GM21737 (cell line): ENCODE measurements at regions not wholly inside any gene's neighbourhood (a gene's known extent, or its start where the extent isn't known, plus 50 kb on each side); places are given as distances from the start of the nearest gene placed in this dataset.
A peak's percentile ranks its signal among the peaks of the same experiment; 100 is the strongest.

Experiments used
- ATAC-seq: cut with Tn5 transposase; IDR thresholded peaks from one replicate; pipeline ENCODE4 v1.9.1; 2021; ENCODE audit warnings: mild to moderate bottlenecking, moderate library complexity; ENCODE audit not compliant: unreplicated experiment

DNA sequence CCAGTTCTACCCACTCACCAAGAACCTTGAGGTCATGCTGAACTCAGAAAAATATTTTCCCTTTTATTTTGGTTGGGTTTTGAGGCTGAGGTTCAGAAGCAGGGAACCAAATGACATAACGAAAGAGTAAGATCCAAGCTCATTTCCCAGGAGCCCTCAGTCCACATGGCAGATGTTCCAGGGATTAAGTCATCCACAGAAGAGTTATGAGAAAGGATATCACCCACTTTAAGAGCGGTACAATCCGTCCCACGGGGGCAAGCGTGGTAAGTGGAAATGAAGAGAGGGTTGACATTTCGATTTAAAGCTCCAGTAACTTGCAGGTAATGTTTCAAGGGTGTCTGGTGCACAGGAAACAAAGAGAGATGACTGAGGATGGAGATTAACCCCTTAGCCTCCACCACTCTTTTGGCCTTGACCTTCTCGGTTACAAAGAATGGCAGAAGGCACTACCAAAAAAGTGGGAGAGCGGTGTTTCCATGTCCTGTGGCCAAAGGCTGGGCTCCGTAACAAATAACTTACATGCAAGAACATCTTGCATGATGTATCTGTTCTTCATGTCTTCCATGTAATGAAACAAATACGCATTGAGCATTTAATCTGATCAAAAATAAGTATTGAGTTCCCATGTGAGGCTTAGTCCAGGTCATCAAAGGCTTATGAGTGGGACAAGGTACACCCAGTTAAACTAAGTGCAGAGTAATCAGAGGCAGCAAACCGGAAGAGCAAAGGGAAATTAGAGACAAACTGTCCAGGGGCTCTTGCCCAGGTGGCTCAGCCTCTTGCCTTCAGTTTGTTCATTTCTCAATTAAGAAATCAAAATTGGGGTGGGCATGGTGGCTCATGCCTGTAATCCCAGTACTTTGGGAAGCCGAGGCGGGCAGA is 241.4 kb downstream of the TOMM20 start:
- ATAC-seq: no peak

DNA sequence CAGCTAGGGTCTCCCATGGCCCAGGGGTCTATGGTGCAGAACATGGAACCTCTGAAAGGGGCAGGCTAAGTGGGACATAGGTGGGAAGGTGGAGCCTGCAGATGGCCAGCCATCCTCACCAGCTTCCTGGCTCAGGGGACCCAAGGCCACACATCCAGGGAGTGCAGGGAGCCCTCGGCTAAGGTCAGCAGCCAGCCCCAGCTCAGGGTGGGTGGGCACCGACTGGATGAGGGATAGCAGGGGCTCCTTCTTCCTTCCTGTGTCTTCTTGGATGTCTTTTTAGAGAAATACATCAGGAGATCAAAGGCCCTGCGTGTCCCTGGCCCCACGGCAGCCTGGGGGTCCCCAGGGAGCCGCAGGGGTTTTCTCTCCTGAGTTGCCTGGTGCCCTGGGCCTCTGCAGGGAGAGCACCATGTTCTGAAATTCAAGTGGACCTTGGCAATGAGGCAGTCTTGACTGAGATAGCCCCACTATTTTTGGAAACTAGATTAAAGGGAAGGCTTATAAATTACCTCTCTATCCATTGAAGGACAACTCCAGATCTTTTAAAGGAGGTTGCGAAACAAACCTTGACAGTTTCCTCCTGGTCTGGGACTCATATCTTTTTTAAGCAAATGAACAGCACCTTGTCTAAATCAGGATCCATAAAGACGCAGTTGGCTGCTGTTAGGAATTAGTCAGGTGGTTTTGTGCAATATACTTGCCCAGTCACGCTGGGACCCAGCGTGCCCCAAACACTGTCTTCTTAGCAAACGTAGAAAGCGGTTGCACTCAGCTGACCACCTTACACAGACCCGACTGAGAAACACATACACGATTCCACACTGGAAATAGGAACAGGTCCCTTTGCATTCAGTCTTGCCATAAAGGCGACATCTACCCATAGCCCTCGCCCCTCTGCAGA is 242.3 kb downstream of the TOMM20 start:
- ATAC-seq: no peak

DNA sequence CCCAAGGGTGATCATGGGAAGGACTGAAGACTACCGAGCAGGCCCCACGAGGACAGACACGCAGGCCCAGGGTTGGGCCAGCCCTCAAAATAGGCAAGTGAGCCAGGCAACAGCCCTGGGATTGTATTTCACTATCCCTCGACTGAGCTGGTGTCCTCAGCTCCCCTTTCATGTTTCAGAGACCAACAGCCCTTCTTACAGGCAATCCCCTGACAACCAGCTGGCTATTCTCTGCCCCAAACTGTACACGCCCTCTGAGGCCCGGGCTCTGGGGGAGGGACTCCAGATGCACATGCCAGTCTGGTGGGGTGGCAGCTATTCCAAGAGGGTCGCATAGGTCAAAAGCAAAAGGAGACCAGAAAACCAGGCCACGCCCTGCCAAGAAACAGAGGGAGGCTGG is 243.0 kb downstream of the TOMM20 start:
- ATAC-seq: no peak

DNA sequence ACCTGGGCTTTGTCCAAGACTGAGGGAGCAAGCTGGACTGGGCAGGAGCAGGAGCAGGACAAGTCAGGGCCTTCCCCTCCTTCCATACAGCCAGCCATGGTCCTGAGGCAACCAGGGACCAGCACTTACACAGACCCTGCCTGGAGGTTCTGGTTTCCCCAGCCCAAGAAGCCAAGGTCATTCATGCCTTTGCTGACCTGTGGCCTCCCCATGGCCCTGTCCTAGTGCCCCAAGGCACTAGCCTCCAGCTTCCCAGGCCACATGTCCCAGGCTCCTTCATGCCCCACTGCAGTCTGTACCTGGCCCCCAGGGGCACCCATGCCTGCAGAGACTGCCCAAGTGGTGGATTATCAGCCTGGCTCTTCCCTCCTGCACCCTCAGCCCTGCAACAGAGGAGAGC is 243.9 kb downstream of the TOMM20 start:
- ATAC-seq: no peak

DNA sequence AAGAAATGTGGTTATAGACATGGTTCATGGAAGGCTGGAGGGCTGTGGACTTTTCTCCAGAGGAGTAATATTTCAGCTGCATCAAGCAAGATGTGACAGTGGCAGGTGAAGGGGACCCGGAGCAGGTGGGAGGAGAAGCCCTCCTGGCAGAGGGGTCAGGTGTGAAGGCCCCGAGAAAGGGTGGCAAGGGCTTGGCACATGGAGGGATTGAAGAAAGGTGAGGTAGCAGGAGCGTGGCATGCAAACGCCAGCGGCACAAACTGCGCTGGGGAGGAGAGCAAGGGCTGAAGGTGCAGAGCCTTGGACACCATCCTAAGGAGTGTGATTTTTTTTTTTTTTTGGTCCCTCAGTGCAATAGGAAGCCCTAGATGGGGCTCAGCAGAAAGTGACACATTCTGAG is 244.6 kb downstream of the TOMM20 start:
- no peak for ATAC-seq

- ATAC-seq: no peak
These were observed 245.7 kb downstream of the TOMM20 start for GRCh38 chr1:234882898-234883297.

DNA sequence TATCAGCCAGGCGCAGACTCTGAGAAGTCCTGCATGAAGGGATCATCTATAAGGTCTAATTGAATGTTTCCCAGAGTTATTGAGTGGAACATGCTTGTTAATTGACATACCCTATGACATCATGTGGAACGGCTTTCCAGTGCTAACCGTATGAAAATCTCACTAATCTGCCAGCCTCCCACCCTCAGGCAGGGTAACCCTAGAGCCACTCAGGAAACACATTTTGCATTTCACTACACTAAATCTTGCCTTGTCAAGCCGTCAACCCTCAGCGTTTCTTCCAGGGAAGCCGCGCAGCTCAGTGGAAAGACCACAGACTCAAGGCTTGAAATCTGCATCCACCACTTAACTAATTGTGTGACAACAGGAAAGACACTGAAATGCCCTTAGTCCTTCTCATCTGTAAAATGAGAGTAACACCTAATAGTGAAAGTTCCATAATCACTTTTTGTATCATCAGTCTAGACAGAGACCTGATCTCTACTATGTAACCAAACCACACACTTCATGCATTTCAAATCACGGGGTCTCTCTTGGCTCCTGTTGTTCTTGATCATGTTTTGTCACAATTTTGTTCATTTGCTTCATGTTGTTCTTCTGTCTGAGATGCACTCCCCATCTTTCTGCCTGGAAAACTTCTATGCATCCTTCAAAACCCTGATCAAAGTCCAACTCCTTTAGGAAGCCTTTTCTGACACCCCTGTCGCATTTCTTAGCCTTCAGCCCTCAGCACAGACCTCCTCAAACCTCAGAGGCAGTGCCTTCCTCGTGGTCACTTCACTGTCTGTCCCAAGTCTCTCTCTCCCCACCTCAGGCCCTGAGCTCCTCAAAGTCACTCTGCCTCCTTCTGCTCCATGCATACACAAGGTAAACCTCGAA is 246.5 kb downstream of the TOMM20 start:
- ATAC-seq: peak; percentile 79

DNA sequence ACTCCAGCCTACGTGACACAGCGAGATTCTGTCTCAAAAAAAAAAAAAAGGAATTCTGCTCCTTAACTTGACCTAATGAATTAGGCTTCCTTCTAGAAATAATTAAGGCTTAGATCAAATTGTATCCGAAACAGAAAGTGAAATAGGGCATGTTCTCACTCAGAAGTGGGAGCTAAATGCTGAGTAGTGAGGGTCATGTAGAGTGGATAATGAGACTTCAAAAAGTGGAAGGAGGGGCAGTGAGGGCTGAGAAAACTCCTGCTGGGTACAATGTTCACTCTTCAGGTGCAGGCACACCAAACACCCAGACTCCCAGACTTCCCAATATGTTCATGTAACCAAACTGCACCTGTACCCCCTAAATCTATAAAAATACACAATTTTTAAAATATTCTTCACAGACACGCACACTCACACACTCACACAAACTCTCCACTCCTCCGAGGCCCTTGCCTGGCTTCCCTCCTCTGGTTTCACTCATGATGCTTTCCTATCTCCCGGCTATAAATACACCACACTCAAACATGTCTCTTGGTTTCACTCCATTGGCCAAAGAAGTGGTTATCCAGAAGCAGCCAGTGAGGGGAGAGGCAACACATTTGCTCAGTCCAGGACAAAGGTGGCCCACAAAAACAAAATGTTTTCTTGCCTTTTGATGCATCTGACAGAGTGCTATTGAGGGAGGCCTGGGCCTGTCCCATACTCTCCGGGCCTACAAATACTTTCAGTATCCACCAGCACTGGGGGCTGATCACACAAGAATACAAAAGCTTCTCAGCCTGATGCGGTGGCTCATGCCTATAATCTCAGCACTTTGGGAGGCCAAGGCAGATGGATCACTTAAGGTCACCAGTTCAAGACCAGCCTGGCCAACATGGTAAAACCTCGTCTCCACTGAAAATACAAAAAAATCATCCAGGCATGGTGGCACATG is 249.2 kb downstream of the TOMM20 start:
- ATAC-seq: no peak

- no peak for ATAC-seq
These were observed 250.3 kb downstream of the TOMM20 start for GRCh38 chr1:234878288-234878687.

- no peak for ATAC-seq
These were observed 250.9 kb downstream of the TOMM20 start for GRCh38 chr1:234877761-234878160.

DNA sequence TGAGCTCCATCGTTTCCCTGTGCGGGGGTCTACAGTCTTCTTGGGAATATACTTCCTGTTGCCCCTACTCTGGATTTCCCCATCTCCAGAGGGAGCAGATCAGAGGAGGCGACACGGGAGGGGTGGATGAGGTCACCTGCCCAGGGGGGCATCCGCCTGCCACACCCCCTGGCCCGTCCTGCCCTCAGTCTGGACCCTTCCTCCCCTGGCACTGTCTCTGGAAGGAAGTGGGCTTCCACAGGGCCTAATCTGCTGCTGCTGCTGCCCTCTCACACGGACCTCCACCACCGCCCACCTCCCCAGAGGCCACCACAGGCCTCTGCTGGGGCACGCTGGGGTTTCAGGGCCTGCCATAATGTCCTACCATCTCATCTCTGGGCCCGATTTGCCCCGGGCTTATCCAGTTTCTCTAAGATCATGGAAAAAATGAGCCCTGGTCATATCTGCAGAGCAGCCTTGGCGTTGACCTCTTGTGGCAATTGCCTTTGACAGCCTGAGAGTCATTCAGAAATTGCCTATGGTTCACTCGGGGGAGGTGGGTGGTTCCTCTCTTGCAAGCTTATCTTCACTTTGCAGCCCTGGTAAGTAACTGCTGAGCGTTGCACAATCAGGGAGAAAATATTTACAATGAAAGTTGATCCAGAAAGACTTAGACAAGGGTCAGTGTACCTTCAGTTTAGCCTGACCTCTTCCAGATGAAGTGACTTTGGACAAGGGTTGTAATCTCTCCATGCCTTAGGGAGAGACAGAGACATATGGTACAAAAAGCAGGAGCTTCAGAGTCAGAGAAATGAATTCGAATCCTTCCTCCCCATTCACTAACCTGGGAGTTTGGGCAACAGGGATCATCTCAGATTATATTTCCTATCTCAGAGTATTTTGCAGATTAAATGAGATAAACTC is 252.4 kb downstream of the TOMM20 start:
- ATAC-seq: no peak

GRCh38 chr1:234875328-234875952 is 253.2 kb downstream of the TOMM20 start:
- no peak for ATAC-seq

GRCh38 chr1:234874291-234875288 is 254.0 kb downstream of the TOMM20 start:
- ATAC-seq: no peak

DNA sequence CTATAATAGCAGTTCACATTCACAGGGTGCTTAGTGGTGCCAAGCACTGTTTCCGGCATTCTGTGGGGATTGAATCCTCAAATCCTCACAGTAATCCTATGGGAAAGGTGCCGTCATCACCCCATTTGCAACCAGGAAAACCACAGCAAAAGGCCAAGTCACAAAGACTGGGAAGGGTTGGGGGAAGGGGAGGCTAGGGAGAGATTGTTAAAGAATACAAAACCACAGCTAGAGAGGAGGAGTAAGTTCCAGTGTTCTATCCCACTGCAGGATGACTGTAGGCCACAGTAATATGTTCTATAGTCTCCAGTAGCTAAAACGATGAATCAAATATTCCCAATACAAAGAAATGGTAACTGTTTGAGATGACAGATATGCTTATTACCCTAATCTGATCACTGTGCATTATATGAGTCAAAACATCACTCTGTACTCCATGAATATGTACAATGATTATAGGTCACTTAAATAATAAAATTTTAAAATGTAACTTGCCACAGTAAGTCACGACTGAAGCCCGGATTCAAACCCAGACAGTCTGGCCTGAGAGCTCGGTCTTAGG is 256.8 kb downstream of the TOMM20 start:
- no peak for ATAC-seq

- no peak for ATAC-seq
These were observed 257.5 kb downstream of the TOMM20 start for GRCh38 chr1:234871039-234871709.
